CD14-positive monocyte (primary cell): ENCODE measurements at regions not wholly inside any gene's neighbourhood (a gene's known extent, or its start where the extent isn't known, plus 50 kb on each side); places are given as distances from the start of the nearest gene placed in this dataset.

Source experiments
- DNase-seq, 3 donors: peaks; one replicate each; pipeline ENCODE4 v3.0.0-alpha.2; 2011 to 2022
- H2AFZ ChIP-seq: 2 replicates; pipeline ENCODE4 v1.6.0; 2012; ENCODE audit warnings: mild to moderate bottlenecking, low read depth, low read length, inconsistent platforms; ENCODE audit not compliant: insufficient read depth, poor library complexity, severe bottlenecking
- H3K27ac ChIP-seq, 2 donors: 1 replicate in 1 of 2; 2 replicates in 1 of 2; pipeline ENCODE4 v1.5.1; 2012 to 2013; ENCODE audit warnings: low read length in 2 of 2, control low read depth in 1 of 2, inconsistent platforms in 1 of 2, low read depth in 1 of 2, mild to moderate bottlenecking in 1 of 2
- H3K27me3 ChIP-seq, 2 donors: one replicate each; pipeline versions ENCODE4 v1.6.0 to v1.6.1; 2011 to 2013; ENCODE audit warnings: low read length in 2 of 2; ENCODE audit not compliant: control insufficient read depth in 2 of 2, insufficient read depth in 2 of 2
- H3K36me3 ChIP-seq, 2 donors: replicated peaks in 1 of 2; 1 replicate in 1 of 2; 2 replicates in 1 of 2; pipeline versions ENCODE4 v1.5.1 to v1.6.1; 2012 to 2013; ENCODE audit warnings: low read length in 2 of 2, control low read depth in 1 of 2, inconsistent platforms in 1 of 2, mild to moderate bottlenecking in 1 of 2; ENCODE audit not compliant: insufficient read depth in 2 of 2, control insufficient read depth in 1 of 2
- H3K4me1 ChIP-seq, 2 donors: 1 replicate in 1 of 2; 2 replicates in 1 of 2; pipeline versions ENCODE4 v1.5.1 to v1.6.1; 2012 to 2013; ENCODE audit warnings: low read length in 2 of 2, control low read depth in 1 of 2, inconsistent platforms in 1 of 2, mild to moderate bottlenecking in 1 of 2, moderate library complexity in 1 of 2; ENCODE audit not compliant: insufficient read depth in 2 of 2, control insufficient read depth in 1 of 2
- H3K4me2 ChIP-seq: replicated peaks from 2 replicates; pipeline ENCODE3; 2012; ENCODE audit warnings: low read length, moderate library complexity, mild to moderate bottlenecking; ENCODE audit not compliant: poor library complexity, severe bottlenecking; ENCODE audit errors: extremely low read depth
- H3K4me3 ChIP-seq, 3 experiments: fragments of 200-600 bp in 1 of 3; sonication (generic) in 1 of 3; replicated peaks in 1 of 3; 1 replicate in 2 of 3; 2 replicates in 1 of 3; pipeline ENCODE4 v1.5.1; 2011 to 2013; ENCODE audit warnings: low read length in 3 of 3, mild to moderate bottlenecking in 3 of 3, control low read depth in 2 of 3, low read depth in 2 of 3, inconsistent platforms in 1 of 3, moderate library complexity in 1 of 3
- H3K79me2 ChIP-seq: 2 replicates; pipeline ENCODE4 v1.6.0; 2012; ENCODE audit warnings: mild to moderate bottlenecking, control low read depth, inconsistent platforms, low read length, moderate library complexity; ENCODE audit not compliant: insufficient read depth
- H3K9ac ChIP-seq: 2 replicates; pipeline ENCODE4 v1.6.0; 2017; ENCODE audit warnings: low read length, mild to moderate bottlenecking; ENCODE audit not compliant: insufficient read depth, poor library complexity, severe bottlenecking
- H3K9me3 ChIP-seq, 2 donors: replicated peaks in 1 of 2; 1 replicate in 1 of 2; 2 replicates in 1 of 2; pipeline versions ENCODE4 v1.5.1 to v1.6.1; 2012 to 2013; ENCODE audit warnings: low read length in 2 of 2, control low read depth in 1 of 2; ENCODE audit not compliant: control insufficient read depth in 1 of 2, insufficient read depth in 1 of 2
- H4K20me1 ChIP-seq: 2 replicates; pipeline ENCODE4 v1.6.0; 2012; ENCODE audit warnings: mild to moderate bottlenecking, low read length, control low read depth, moderate library complexity; ENCODE audit not compliant: insufficient read depth
- H3K27ac Mint-ChIP-seq, 7 donors: one replicate each; pipeline ENCODE4 v1.8.0; 2020; ENCODE audit warnings: mild to moderate bottlenecking in 7 of 7, mixed read lengths in 7 of 7, moderate library complexity in 6 of 7, inconsistent platforms in 2 of 7
- H3K27me3 Mint-ChIP-seq, 3 donors: one replicate each; pipeline ENCODE4 v1.8.0; 2021 to 2022; ENCODE audit warnings: low read depth in 3 of 3, mild to moderate bottlenecking in 3 of 3, mixed read lengths in 3 of 3, moderate library complexity in 3 of 3, inconsistent platforms in 1 of 3
- H3K36me3 Mint-ChIP-seq, 2 donors: one replicate each; pipeline ENCODE4 v1.8.0; 2020; ENCODE audit warnings: mixed read lengths in 2 of 2, inconsistent platforms in 1 of 2, mild to moderate bottlenecking in 1 of 2
- H3K4me1 Mint-ChIP-seq: one replicate; pipeline ENCODE4 v1.8.0; 2020; ENCODE audit warnings: mild to moderate bottlenecking, mixed read lengths
- H3K4me3 Mint-ChIP-seq, 2 donors: one replicate each; pipeline ENCODE4 v1.8.0; 2020; ENCODE audit warnings: mild to moderate bottlenecking in 2 of 2, mixed read lengths in 2 of 2, moderate library complexity in 1 of 2
- H3K9me3 Mint-ChIP-seq, 7 donors: one replicate each; pipeline ENCODE4 v1.8.0; 2020 to 2022; ENCODE audit warnings: mixed read lengths in 7 of 7, mild to moderate bottlenecking in 6 of 7, moderate library complexity in 6 of 7, inconsistent platforms in 2 of 7
- CTCF ChIP-seq: fragments of 200-600 bp; IDR thresholded peaks from one replicate; pipeline ENCODE4 v1.8.0; 2022; ENCODE audit warnings: antibody characterized with exemption, mild to moderate bottlenecking
- WGBS: methylation state at CpG from one replicate; pipeline ENCODE4 v1.1.5; 2013; ENCODE audit warnings: missing lambda C conversion rate; ENCODE audit not compliant: insufficient coverage; 5-methylcytosine and 5-hydroxymethylcytosine counted together
- intact Hi-C, 2 donors: fragments of 100-400 bp; cut with micrococcal nuclease; formaldehyde crosslinking; loops; one replicate each; pipeline versions ENCODE4 v1.15.0 to v1.15.1; 2023

- 90% methylated on average over 3 of the region's 5 CpGs for WGBS
- no peaks in the 10 kb centered on the region for H4K20me1 ChIP-seq
Observed at GRCh38 chr13:105641121-105641520, 894.3 kb downstream of the EFNB2 start.

GRCh38 chr13:105638426-105638825, 897.0 kb downstream of the EFNB2 start:
- Mint-ChIP-seq H3K9me3 (peaks cover 0 to 23% (median 6%) of the 10 kb centered on the region in 7 donors), H3K27ac (no peak overlapping the region), H3K36me3 (no peaks in the 10 kb centered on the region), H3K4me3 (no peak overlapping the region), H3K27me3 (no peaks in the 10 kb centered on the region), H3K4me1 (no peaks in the 10 kb centered on the region)
- Histone ChIP-seq H3K4me1 (no peaks in the 10 kb centered on the region), H4K20me1 (no peaks in the 10 kb centered on the region), H3K27ac (no peak overlapping the region), H3K27me3 (no peaks in the 10 kb centered on the region), H3K4me2 (no peak overlapping the region), H3K36me3 (no peaks in the 10 kb centered on the region), H3K9ac (no peak overlapping the region), H2AFZ (no peak overlapping the region), H3K9me3 (peaks cover 0 to 16% of the 10 kb centered on the region in 2 donors), H3K79me2 (no peaks in the 10 kb centered on the region), H3K4me3 (no peak overlapping the region)
- no peak for TF ChIP-seq CTCF
- DNase-seq = no peak
- 83% methylated on average over 2 of the region's 3 CpGs for WGBS
- intact Hi-C loops = no loop called here

More at GRCh38 chr13:105641121-105641520, 894.3 kb downstream of the EFNB2 start:
- Histone ChIP-seq H3K4me3 (no peak overlapping the region), H2AFZ (no peak overlapping the region), H3K27ac (no peak overlapping the region), H3K9me3 (peaks cover 3 to 16% of the 10 kb centered on the region in 2 donors), H3K4me1 (no peaks in the 10 kb centered on the region), H3K27me3 (no peaks in the 10 kb centered on the region), H3K9ac (no peak overlapping the region), H3K4me2 (no peak overlapping the region), H3K79me2 (no peaks in the 10 kb centered on the region), H3K36me3 (no peaks in the 10 kb centered on the region)
- Mint-ChIP-seq H3K27ac (no peak overlapping the region), H3K4me1 (no peaks in the 10 kb centered on the region), H3K4me3 (no peak overlapping the region), H3K27me3 (no peaks in the 10 kb centered on the region), H3K36me3 (no peaks in the 10 kb centered on the region), H3K9me3 (peaks cover 4 to 26% (median 8%) of the 10 kb centered on the region in 7 donors)
- DNase-seq = no peak
- TF ChIP-seq CTCF = no peak
- intact Hi-C loops = no loop called here
